ENCODE measurements at regions not wholly inside any gene's neighbourhood (a gene's known extent, or its start where the extent isn't known, plus 50 kb on each side); places are given as distances from the start of the nearest gene placed in this dataset.

DNA sequence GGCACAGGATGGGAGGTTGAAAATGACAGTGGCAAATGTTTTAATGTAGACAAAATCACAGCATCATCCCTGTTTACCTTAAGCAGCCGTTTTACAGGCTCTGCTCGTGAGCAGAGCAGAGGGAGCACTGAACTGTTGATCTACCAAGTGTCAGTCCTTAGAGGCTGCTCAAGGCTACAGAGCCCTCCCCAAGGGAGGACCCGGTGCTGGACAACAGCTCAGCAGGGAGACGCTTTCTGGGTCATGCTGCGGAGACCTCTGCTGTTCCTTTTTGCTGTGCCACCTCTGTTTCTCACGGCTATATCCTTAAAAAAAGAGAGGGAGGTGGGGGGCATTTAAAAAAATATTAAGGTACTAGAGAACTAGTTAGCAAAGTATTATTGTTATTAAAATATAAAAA is 400.2 kb downstream of the GABRB3 start:
- DNase-seq: no peak

DNA sequence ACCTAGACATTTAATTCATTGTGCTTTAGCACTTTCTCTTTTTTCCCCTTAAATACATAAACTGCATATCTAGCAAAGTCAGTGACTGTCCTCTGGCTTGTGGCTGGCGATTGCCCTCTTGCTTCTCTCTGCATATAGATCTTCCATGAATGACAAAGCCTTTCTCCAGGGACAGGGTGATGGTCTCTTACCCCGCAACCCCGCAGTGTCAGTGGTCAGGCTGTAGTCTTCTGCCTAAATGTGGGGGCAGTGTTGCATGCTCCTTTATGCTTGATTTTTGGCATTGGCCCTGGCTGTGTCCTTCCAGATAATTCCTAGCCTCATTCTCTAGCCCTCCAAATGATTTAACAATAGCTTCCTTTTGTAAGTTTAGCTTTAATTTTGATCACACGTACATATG is 407.8 kb downstream of the GABRB3 start:
- DNase-seq: no peak

DNA sequence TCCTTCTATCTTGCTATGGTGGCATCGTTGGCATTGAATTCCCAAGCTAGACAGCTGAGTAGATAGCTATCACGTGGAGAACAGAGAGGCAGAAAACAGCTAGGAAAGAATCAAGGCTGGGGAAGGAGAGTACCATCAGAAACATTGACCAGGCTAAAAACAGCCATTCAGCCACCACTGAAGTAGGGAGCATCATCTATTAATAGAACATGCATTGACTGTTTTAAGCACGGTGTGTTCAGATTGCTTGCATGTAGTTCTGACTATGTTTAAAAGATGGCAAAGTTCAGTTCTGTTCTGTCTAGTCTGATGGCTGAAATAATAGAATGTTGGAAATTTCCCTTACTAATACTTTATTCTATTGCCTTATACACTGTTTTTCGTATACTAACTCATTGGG is 413.0 kb downstream of the GABRB3 start:
- no peak for DNase-seq

DNA sequence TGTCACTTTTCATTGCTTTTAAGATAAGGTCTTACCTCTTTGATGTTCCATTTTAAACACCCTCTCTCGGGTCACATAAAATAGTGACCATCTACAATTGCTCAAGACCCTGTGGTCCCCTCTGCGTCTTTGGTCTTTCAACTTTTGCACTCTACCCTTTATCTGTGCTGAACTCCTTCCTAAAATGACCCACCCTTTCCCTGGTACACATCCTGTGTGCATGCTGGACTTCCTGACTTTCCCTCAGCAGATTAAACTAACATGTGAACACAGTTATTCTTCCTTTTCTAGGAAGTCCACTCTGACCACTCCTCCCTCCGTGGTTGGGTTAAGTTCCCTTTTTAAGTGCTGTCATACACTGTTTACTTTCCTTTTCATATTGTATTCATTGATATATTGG is 414.2 kb downstream of the GABRB3 start:
- no peak for DNase-seq

DNA sequence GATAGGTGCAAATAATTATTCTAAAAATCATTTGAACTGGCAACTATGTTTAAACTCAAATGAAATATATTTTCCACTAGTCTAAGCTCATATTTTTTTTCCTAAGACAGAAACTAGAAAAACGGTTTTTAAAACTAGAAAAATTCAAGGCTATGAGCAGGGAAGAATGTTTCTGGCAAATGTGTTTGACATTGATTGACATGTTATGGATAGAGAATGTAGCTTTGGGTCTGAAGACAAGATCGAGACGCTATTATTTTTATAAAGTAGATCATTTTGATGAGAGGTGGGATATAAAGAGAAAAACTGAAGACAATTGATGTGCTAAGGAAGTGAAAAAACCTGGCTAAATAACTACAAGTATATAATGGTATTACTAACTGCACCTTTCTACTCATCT is 415.2 kb downstream of the GABRB3 start:
- no peak for DNase-seq

DNA sequence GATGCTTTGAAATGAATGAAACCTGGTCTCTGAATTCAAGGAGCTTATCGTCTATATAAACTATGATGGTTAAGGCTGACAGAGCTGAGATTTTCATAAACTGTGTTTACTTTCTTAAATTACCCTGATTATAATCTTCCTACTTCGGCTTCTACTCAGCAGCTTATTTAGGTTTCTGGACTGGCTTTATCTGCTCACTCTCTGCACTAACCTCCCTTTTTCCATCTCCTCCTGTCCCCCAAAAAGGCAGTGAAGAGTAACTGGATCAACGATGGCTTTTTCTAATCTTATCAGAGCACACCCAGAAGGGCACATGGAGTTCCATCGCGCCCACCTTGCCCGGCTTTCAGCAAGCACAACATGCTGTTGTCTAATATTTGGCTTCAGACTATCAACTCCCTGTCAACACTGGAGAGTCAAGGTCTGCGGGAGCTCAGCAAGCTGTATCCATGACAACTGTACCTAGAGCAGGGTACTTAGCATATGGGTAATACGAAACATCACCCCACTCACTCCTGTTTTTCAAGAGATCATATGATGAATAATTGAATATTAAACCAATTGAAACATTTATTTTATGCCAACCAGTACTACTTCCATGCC is 417.3 kb downstream of the GABRB3 start:
- no peak for DNase-seq

DNA sequence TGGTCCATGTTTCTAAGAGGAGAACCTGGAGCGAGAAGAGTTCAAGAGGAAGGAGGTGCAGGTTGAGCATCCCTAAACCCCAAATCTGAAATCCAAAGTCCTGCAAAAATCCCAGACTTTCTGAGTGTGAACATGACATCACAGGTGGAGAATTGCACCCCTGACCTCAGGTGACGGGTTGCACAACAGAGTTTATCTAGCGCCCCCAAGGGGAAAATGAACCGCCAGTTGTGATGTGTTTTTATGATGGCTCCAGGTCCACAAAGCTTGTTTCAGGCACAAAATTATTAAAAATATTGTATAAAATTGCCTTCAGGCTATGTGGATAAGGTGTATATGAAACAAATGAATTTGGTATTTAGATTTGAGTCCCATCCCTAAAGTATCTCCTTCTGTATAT is 420.0 kb downstream of the GABRB3 start:
- DNase-seq: no peak

DNA sequence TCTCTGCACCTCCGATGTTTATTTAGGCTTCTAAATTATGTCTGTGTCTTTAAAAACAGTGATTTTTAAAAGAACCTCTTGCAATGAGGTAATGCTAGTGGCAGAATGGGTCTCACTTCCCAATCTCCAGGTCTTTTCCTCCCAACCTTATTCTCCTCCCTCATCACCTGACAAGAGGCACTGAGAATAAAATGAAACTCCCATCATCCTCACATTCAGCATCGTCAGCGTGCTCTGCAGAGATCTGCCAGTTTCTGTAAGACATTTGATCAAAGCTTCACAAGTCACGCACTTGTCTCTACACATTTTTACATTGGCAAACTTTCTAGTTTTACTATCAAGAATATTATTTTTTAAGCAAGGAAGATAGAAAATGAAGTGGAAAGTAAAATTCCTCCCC is 420.5 kb downstream of the GABRB3 start:
- DNase-seq: no peak

DNA sequence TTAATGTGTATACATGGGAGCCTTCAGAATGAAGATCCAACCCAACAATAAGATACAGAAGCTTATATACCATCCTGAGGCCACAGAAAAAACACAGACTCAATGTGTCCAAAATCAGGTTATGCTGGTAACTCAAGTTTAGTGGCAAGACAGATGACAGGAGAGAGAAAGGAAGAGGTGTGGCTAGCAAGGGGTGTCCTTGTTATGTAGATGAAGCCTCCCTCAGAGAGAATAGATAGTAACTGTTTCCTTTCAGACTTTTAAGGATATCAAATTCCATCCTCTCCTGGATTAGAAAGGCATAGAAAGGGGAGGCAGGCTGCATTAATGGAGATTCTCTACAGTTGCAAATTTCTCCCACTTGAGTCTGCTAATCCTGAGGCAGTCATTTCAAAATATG is 447.4 kb downstream of the GABRB3 start:
- DNase-seq: no peak

DNA sequence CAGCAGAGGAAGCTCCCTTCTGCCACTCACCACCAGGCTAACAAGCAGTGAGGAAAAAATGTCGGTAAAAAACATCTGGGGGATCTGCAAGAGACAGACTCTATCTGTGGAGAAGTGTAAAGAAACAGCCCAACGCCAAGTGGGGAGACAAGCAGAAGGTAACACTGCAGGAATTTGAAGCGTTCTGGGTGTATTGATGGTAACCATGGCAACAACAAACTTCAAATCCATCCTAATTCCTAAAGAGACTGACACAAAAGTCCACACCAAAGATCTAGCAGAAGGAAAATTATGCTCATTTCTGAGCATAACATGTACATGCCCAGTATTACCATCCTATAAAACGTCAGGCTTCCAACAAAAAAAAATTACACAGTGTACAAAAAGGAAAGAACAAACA is 449.3 kb downstream of the GABRB3 start:
- DNase-seq: no peak

DNA sequence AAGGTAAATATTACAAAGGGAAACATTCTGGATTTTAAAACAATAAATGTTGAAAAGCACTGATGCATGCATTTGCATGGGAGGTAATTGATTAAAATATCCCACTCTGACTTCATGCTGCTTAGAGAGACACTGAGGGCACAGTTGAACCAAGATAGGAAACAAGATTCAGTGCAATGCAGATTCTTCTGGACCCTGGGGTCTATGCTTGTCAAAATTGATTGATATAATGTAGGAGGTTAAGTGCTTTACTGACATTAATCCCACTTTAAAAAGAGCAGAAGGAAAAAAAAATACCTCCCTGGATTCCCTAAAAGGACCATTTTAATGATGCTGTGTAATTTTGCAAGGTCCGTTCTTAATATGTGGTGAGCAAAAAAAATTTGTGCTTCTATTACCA is 454.2 kb downstream of the GABRB3 start:
- no peak for DNase-seq

DNA sequence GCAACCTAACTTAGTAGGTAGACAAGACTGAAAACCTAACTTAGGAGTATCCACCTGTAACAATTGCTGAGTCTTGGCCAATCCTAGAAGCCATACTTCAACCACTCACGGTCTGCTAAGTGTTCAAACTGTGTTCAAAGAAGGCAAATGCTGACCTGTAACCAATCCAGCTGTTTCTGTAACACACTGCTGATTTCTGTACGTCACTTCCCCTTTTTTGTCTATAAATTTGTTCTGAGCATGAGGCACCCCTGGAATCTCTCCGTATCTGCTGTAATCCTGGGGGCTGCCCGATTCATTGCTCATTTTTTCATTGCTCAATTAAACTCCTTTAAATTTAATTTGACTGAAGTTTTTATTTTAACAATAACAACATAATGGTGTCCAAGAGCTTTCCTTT is 451.4 kb upstream of the ATP10A start:
- no peak for DNase-seq

DNA sequence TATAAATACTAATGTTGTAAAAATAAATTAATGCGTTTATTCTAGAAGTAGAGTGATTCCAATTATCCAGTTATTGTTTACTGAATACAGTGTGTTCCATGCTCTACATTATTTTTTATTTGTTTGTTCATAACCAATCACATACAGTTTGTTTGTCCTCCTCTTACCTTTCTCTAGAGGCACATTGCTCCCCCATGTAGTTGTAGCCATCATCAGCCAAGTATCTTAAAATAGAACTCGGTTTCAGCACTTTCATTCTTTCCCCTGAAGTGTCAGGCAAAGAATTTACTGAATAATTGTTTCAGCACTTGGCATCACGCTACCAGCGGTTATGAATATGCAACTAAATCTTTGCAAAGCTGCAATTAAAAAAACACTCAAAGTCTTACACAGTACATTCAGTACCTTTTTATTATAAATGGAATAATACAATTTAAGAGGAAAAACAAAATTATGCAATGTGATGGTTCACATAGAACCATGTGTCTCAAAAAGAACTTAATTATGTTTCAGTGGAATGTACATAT is 448.6 kb upstream of the ATP10A start:
- DNase-seq: no peak

DNA sequence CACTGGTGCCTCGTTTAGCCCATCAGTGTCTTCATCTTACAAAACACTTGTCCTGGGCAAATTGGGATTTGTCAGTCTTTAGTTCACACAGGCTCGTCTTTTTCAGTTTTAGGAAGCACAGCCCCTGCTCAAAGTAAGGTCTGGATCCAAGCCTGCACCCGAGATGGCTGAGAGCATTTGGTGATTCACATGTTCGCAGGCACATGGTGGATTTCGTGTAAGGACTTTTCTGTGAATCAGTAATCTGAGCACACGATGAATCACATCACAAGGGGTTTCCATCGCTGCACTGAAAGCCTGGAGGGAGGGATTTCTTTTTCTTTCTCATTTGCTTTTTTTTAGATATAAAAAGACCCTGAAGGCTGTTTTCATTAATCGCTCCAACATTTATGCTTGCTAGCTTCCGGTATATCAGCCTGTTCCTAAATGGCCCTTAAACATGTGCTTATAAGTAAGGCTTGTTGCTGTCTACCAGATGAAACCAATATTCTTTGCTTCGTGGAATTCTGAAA is 435.6 kb upstream of the ATP10A start:
- DNase-seq: no peak

DNA sequence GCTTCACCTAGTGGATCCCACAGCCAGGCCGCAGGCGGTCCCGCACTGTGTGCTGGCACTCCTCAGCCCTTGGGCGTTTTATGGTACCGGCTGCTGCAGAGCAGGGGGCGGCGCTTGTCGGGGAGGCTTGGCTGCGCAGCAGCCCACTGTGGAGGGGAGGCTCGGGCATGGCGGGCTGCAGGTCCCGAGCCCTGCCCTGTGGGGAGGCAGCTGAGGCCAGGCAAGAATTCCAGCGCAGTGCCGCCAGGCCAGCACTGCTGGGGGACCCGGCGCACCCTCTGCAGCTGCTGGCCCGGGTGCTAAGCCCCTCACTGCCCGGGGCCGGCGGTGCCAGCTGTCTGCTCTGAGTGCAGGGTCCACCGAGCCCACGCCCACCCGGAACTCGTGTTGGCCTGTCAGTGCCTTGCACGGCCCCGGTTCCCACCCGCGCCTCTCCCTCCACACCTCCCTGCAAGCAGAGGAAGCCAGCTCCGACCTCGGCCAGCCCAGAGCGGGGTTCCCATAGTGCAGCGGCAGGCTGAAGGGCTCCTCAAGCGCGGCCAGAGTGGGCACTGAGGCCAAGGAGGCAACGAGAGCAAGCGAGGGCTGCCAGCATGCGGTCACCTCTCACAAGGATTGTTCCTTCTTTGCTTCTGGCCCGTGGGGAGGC is 435.0 kb upstream of the ATP10A start:
- DNase-seq: no peak

DNA sequence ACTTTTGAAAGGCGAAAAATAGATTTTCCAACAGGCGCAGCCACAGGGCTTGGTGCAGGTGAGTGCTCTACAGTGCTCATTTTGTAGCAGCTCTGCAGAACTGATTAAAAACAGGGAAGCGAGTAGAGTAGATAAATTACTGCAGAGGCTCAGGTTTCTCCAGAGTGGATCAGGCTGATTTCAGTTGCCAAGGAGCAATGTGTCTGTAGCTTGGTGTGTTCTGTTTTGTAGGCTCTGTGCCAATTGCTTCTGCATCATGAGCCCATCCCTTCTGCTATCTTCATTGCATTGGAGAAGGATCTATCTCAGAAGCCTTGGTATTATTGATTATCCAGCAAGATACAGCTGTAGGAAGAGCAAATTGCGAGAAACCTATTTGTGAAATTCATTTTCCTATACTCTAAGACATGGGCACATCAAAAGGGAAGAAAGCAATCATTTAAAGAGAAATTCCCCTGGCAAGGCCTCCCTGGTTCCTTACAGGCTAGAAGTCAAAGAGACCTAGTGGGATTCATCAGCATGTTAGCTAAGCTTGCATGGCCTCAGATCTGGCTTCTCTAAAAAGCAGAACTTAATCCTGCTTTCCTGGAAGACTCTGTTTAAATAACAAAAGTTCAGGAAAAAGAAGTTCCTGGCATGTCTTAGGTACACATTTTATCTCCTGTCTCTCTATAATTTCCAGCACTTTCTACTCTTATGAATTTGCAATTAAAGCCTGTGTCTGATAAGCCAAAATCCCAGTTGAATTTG is 432.4 kb upstream of the ATP10A start:
- DNase-seq: no peak

DNA sequence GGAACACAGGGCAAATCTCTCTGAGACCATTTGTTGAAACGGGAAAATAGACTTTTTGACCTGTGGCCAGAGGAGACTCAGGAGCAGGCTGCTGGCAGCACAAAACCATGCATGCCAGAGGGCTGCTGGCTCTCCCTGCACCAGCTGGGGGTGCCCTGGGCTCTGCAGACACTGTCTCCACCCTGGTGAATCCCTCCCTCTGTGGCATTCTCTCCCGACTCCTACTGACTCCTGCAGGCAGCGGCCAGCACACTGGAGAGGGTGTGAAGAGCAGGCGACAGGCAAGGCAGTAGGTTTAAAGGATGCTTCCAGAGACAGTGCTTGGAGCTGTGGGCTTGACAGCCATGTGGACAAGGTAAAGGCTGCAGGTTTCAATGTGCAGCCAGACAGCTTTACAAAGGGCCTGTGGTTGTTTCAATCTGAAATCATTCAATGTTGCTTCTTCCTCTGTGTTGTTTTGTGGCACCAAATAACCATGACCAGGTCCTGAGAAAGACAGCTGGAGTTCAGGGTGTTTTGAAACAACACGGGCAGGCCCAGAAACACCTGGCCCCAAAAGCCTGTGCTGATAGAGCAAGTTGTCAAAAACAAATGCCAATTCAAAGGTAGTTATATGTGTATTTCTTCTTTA is 431.0 kb upstream of the ATP10A start:
- DNase-seq: no peak

DNA sequence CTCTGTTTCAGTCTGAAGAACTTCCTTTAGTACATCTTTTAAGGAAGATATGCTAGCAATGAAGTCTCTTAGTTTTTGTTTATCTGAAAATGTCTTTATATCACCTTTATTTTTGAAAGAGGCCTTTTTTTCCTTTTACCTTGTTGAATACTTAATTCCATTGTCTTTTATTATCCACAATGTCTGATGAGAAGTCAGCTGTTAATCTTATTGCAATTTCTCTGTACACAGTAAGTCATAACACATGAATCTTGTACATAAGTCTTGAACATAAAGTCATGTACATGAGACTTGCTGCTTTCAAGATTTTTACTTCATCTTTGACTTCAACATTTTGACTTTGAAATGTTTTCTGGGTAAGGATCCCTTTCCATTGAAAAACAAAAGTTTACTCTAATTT is 424.3 kb upstream of the ATP10A start:
- DNase-seq: no peak

DNA sequence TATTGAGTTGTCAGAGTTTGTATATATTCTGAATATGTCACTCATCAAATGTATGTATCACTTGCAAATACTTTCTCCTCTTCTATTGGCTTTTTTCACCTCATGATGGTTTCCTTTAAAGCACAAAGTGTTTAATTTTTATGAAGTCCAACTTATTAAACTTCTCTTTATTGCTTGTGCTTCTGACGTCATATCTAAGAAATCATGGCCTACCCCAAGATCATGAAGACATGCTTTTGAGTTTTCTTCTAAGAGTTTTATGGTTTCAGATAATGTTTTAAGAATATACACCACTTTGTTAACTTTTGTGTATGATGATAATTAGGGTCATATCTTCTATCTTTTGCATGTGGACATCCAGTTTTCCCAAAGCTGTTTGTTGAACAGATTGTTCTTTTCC is 417.2 kb upstream of the ATP10A start:
- DNase-seq: no peak

DNA sequence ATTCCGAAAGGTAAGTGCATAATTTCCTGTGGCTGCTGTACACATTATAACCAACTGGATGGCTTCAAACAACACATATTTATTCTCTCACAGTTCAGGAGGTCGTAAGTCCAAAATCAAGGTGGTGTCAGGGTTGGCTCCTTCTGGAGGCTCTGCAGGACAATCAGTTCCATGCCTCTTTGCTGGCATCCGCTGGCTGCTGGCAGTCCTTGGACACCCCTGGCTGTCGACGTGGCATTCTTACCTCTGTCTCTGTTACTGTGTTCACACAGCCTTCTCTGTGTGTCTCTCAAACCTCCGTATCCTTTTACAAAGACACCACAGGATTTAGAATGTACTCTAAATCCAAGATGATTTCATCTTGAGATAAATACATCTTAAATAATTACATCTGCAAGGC is 398.8 kb upstream of the ATP10A start:
- no peak for DNase-seq

DNA sequence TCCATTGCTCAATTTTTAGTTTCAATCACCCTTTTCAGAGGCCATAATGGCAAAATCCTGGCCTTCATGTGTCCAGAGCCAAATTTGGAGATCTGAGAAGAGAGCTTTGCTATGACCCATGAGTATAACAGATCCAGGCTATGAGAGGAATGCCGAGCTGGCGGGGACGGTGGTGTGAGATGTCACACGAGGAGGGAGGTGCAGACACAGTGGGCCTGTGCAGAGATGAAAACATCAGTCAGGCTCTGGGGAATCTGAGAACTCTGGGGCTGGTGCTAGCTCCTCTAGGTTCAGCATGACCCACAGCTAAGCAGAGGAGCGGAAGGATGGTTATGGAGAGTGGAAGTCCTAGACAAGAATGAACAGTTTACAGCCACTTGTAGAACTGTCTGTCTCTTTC is 398.3 kb upstream of the ATP10A start:
- no peak for DNase-seq

DNA sequence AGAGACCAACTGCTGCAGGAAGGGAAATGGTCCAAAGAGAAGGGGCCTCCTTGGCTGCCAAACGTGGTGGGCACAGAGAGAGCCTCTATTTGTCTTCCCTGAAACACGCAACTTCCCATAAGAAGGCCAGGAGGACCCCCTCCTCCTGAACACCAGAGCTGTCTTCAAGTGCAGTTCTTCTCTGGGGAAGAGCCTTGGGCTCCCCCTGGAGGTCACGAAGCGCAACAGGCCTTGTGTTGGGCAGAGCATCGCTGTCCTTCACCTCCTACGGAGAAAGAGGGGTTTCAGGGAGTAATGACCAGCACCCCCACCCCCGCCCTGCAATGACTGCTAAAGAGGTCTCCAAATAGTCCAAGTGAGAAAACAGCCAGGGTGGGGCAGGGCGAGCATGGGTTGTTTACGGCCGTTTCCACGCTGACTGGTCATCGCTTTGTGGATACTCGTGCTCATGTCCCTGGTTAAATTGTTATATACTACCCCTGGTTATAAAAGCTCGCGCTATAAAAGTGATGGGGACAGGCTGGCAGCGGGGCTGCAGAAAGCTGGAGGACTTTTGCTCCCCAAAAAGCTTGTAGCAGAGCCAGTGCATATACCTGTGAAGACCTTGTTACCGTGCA is 397.5 kb upstream of the ATP10A start:
- no peak for DNase-seq

DNA sequence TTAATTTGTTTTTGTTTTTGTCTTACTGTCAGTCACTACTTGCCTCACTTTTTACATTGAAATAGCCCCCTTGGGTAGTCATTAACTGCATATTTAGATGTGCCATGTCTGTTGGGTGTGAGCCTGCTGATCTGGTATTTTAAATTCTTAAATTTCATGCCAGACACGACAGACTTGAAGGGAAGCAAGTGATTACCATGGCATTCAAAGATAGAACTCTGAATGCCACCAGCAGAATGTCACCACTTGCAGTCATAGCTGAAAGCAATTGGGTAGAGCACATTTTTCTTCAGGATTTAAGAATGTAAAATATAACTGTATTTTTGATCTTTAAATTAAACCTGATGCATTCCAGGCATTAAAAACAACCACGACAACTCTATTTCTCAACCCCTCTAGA is 396.5 kb upstream of the ATP10A start:
- no peak for DNase-seq

Data from activated CD4-positive, CD25-positive, alpha-beta regulatory T cell (primary cell).